BLaER1 (cell line): ENCODE measurements at regions not wholly inside any gene's neighbourhood (a gene's known extent, or its start where the extent isn't known, plus 50 kb on each side); places are given as distances from the start of the nearest gene placed in this dataset.
"Not testable (repeated sequence)": the region's sequence is repeated elsewhere in the genome, so short reads cannot be mapped to it uniquely, and the experiment has no call there.

Experiments used
- H3K27ac ChIP-seq: shearing (Covaris generic); formaldehyde crosslinking; 2 replicates; pipeline ENCODE4 v1.8.1; 2022
- H3K27me3 ChIP-seq: shearing (Covaris generic); formaldehyde crosslinking; 2 replicates; pipeline ENCODE4 v1.8.1; 2022
- H3K36me3 ChIP-seq: shearing (Covaris generic); formaldehyde crosslinking; 2 replicates; pipeline ENCODE4 v1.8.1; 2022
- H3K4me1 ChIP-seq: shearing (Covaris generic); formaldehyde crosslinking; 2 replicates; pipeline ENCODE4 v1.8.1; 2022
- H3K4me2 ChIP-seq: shearing (Covaris generic); formaldehyde crosslinking; 2 replicates; pipeline ENCODE4 v1.8.1; 2022
- H3K4me3 ChIP-seq: shearing (Covaris generic); formaldehyde crosslinking; 2 replicates; pipeline ENCODE4 v1.8.1; 2022
- H3K9ac ChIP-seq: shearing (Covaris generic); formaldehyde crosslinking; 2 replicates; pipeline ENCODE4 v1.8.1; 2022
- H3K9me3 ChIP-seq: shearing (Covaris generic); formaldehyde crosslinking; 2 replicates; pipeline ENCODE4 v1.8.1; 2022
- H4K20me1 ChIP-seq: shearing (Covaris generic); formaldehyde crosslinking; 2 replicates; pipeline ENCODE4 v1.8.1; 2022
- Cebpa-rat ChIP-seq: shearing (Covaris generic); IDR thresholded peaks from 2 replicates; pipeline ENCODE4 v1.8.1; 2022

DNA sequence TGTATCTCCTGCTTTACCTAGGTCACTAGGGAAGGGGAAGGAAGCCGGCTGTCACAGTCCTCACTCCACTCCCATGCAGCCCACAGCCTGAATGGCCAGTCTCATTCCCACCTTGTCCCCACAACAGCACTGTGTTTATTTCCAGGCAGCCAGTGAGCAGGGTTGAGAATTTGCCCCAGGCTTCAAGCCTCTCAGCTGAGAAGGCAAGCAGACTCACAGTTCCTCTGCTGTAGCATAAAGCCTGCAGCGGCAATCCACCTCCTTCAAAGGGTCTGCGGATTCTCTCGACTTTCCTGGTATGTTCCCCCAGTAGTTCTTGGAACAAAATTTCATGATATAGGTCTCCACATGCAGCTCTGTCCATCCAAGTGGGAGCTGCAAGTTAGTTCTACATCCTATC, 262.9 kb upstream of the GULP1 start:
- Histone ChIP-seq H3K9ac (no peak overlapping the region), H3K9me3 (no peaks in the 10 kb centered on the region), H3K27ac (no peak overlapping the region), H3K36me3 (no peaks in the 10 kb centered on the region), H3K4me1 (peaks cover 9% of the 10 kb centered on the region), H3K4me3 (no peak overlapping the region), H3K4me2 (peak overlapping the region; percentile 41), H4K20me1 (no peaks in the 10 kb centered on the region), H3K27me3 (no peaks in the 10 kb centered on the region)
- TF ChIP-seq Cebpa-rat: no peak

DNA sequence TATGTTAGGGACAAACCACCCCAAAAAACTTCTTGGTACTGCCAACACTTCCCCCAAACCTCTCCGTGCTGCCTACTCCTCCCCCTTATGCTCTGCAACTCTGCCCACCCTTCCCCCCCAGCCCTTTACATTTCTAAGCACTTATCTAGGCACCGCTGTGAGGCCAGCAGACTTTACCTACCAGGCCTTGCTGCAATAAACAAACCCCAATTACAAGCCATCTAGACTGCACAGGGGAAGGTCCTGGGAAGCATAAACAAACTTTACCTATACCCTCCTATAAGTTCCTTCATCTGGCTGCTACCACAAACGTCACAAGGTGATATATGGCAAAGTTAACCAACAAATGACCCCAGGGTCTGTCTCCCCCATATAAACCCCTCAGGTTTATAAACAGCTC, 259.4 kb upstream of the GULP1 start:
- no peaks in the 10 kb centered on the region for H3K27me3 ChIP-seq
- H3K4me3 ChIP-seq: no peak overlapping the region
- no peak overlapping the region for H3K9ac ChIP-seq

DNA sequence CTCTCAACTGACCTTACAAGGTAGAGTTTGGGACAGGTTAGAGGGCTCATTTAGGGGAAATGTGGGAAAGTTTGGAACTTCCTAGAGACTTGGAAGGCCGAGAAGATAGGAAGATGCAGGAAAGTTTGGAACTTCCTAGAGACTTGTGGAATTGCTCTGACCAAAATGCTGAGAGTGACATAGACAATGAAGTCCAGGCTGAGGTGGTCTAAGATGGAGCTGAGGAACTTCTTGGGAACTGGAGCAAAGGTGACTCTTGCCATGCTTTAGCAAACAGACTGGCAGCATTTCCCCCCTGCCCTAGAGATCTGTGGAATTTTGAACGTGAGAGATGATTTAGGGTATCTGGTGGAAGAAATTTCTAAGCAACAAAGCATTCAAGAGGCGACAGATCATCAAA, 258.9 kb upstream of the GULP1 start:
- Histone ChIP-seq H3K36me3 (no peaks in the 10 kb centered on the region), H3K4me2 (no peak overlapping the region), H4K20me1 (no peaks in the 10 kb centered on the region), H3K9ac (no peak overlapping the region), H3K27me3 (no peaks in the 10 kb centered on the region), H3K9me3 (no peaks in the 10 kb centered on the region), H3K4me3 (no peak overlapping the region), H3K4me1 (peaks cover 9% of the 10 kb centered on the region), H3K27ac (no peak overlapping the region)
- TF ChIP-seq Cebpa-rat: no peak

More for the DNA sequence above, 259.4 kb upstream of the GULP1 start:
- Histone ChIP-seq H3K36me3 (no peaks in the 10 kb centered on the region), H4K20me1 (no peaks in the 10 kb centered on the region), H3K9me3 (no peaks in the 10 kb centered on the region), H3K27ac (no peak overlapping the region), H3K4me2 (no peak overlapping the region), H3K4me1 (peaks cover 9% of the 10 kb centered on the region)
- TF ChIP-seq Cebpa-rat: no peak

DNA sequence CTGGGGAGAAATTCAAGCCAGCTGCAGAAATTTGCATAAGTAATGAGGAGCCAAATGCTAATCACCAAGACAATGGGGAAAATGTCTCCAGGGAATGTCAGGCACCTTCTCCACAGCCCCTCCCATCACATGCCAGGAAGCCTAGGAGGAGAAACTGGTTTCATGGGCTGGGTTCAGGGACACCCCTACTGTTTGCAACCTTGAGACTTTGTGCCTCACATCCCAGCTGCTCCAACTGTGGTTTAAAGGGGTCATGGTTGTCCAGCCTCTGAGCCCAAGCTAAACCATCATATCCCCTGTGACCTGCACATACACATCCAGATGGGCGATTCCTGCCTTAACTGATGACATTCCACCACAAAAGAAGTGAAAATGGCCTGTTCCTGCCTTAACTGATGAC, 258.4 kb upstream of the GULP1 start:
- not testable (repeated sequence) for H3K9ac ChIP-seq, H3K27ac ChIP-seq, H3K9me3 ChIP-seq, H3K4me1 ChIP-seq, H3K27me3 ChIP-seq, H3K4me2 ChIP-seq, H3K36me3 ChIP-seq, H4K20me1 ChIP-seq, H3K4me3 ChIP-seq

DNA sequence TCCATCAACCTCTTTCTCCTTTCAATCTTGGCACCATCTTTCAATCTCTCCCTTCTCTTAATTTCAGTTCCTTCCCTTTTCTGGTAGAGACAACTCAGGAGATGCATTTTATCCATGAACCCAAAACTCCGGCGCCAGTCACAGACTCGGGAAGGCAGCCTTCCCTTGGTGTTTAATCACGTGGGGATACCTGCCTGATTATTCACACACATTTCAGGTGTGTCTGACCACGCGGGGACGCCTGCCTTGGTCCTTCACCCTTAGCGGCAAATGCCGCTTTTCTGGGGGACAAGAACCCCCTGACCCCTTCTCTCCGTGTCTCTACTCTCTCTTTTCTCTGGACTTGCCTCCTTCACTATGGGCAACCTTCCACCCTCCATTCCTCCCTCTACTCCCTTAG, 257.6 kb upstream of the GULP1 start:
- not testable (repeated sequence) for H3K4me2 ChIP-seq, H3K27me3 ChIP-seq, H3K4me3 ChIP-seq, H3K27ac ChIP-seq, H3K36me3 ChIP-seq, H3K9me3 ChIP-seq, H4K20me1 ChIP-seq, H3K9ac ChIP-seq, H3K4me1 ChIP-seq

DNA sequence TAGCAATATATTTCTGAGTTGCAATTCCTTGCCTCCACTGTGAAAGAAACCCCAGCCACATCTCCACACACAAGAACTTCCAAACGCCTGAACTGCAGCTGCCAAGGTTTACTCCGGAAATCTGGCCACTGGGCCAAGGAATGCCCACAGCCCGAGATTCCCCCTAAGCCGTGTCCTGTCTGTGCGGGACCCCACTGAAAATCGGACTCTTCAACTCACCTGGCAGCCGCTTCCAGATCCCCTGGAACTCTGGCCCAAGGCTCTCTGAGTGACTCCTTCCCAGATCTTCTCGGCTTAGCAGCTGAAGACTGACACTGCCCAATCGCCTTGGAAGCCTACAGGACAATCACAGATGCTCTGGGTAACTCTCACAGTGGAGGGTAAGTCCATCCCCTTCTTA, 256.3 kb upstream of the GULP1 start:
- H3K36me3 ChIP-seq, H3K4me2 ChIP-seq, H3K9me3 ChIP-seq, H4K20me1 ChIP-seq, H3K4me1 ChIP-seq, H3K4me3 ChIP-seq, H3K27ac ChIP-seq, H3K27me3 ChIP-seq, H3K9ac ChIP-seq: not testable (repeated sequence)

DNA sequence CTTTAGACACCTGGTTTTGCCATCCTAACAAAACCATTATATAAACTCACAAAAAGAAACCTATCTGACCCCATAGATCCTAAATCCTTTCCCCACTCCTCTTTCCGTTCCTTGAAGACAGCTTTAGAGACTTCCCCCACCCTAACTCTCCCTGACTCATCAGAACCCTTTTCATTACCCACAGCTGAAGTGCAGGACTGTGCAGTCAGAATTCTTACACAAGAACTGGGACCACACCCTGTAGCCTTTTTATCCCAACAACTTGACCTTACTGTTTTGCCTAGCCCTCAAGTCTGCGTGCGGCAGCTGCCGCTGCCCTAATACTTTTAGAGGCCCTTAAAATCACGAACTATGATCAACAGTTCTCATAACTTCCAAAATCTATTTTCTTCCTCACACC, 254.9 kb upstream of the GULP1 start:
- H3K4me2 ChIP-seq, H3K9ac ChIP-seq, H3K27me3 ChIP-seq, H3K27ac ChIP-seq, H3K36me3 ChIP-seq, H4K20me1 ChIP-seq, H3K9me3 ChIP-seq, H3K4me1 ChIP-seq, H3K4me3 ChIP-seq: not testable (repeated sequence)

DNA sequence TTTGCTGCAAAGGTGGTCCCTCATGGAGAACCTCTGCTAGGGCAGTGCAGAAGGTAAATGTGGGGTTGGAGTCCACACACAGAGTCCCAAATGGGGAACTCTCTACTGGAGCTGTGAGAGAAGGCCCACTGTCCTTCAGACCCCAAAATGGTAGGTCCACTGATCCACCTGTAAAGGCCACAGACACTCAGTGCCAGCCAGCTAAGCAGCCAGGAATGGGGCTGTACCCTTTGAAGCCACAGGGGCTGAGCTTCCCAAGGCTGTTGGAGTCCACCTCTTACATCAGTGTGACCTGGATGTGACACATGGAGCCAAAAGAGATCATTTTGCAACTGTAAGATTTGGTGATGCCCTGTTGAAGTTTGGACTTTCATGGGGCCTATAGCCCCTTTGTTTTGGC, 252.4 kb upstream of the GULP1 start:
- Histone ChIP-seq H3K4me1 (no peaks in the 10 kb centered on the region), H3K27me3 (no peaks in the 10 kb centered on the region), H3K36me3 (no peaks in the 10 kb centered on the region), H3K4me2 (no peak overlapping the region), H3K9ac (no peak overlapping the region), H3K9me3 (no peaks in the 10 kb centered on the region), H4K20me1 (no peaks in the 10 kb centered on the region), H3K27ac (no peak overlapping the region), H3K4me3 (no peak overlapping the region)
- TF ChIP-seq Cebpa-rat: no peak

DNA sequence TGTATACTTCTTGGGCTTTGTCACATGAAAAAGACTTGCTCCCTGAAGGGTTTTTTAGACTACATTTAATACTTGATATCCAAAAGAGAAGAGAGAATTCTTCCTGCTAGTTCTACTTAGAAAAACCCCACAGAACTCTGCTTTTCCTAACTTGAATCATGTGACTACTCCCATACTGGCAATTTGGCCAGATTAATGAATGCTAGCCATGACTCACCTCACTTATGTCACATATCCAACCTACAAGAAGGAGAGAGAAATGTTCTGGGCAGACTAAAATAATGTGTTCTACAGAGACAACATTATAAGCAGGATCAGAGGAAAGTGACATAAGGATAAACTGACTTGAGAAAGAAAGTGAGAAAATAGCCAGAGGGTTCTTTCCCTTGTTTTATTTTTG, 249.3 kb upstream of the GULP1 start:
- H3K9ac ChIP-seq: no peak overlapping the region
- no peak for TF ChIP-seq Cebpa-rat
- no peaks in the 10 kb centered on the region; the same call in 1 of the 2 replicates for H3K9me3 ChIP-seq
- no peak overlapping the region for H3K4me3 ChIP-seq
- no peaks in the 10 kb centered on the region for H3K27me3 ChIP-seq
- H3K36me3 ChIP-seq: no peaks in the 10 kb centered on the region
- no peak overlapping the region for H3K4me2 ChIP-seq
- no peak overlapping the region for H3K27ac ChIP-seq
- no peaks in the 10 kb centered on the region for H3K4me1 ChIP-seq
- no peaks in the 10 kb centered on the region for H4K20me1 ChIP-seq

DNA sequence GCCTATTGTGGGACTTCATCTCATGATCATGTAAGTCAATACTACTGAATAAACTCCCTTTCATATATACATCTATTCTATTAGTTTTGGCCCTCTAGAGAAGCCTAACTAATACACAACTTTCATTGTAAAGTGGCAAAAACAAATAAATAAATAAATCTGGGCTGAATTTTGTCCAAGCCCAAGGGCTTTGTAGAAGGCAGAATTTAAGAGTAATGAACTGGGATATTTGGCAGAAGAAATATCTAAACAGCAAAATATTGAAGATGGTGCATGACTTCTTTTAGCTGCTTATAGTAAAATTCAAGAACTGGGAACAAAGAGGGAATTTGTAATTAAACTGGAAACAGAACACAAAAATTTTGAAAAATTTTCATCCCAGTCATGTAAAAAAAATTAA, 246.7 kb upstream of the GULP1 start:
- Histone ChIP-seq H3K4me3 (no peak overlapping the region), H3K36me3 (no peaks in the 10 kb centered on the region), H3K4me1 (no peaks in the 10 kb centered on the region), H3K27me3 (no peaks in the 10 kb centered on the region), H3K9ac (no peak overlapping the region), H4K20me1 (no peaks in the 10 kb centered on the region), H3K9me3 (no peaks in the 10 kb centered on the region; the same call in 1 of the 2 replicates), H3K4me2 (no peak overlapping the region), H3K27ac (no peak overlapping the region)
- TF ChIP-seq Cebpa-rat: no peak

DNA sequence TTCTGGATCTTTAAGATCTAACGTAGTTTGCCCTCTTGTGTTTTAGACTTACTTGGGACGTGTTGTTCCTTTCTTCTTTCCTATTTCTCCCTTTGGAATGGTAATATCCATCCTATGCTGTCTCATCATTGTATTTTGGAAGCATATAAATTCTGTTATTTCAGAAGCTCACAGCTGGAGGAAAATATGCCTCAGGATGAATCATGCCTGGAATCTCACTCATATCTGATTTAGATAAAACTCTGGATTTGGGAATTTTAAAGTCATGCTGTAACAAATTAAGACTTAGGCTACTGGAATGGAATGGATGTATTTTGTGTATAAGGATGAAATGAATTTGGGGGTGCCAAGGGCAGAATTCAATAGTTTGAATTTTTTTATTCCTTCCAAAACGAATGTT, 245.2 kb upstream of the GULP1 start:
- H4K20me1 ChIP-seq: no peaks in the 10 kb centered on the region
- no peak overlapping the region for H3K4me3 ChIP-seq
- no peaks in the 10 kb centered on the region for H3K27me3 ChIP-seq
- no peak overlapping the region for H3K4me2 ChIP-seq
- no peak overlapping the region for H3K9ac ChIP-seq
- no peak for TF ChIP-seq Cebpa-rat
- no peaks in the 10 kb centered on the region for H3K36me3 ChIP-seq
- H3K27ac ChIP-seq: no peak overlapping the region
- H3K9me3 ChIP-seq: no peaks in the 10 kb centered on the region; the same call in 1 of the 2 replicates
- H3K4me1 ChIP-seq: no peaks in the 10 kb centered on the region
